ENCODE measurements at regions not wholly inside any gene's neighbourhood (a gene's known extent, or its start where the extent isn't known, plus 50 kb on each side); places are given as distances from the start of the nearest gene placed in this dataset.

- TF ChIP-seq RELA (CRISPR knock-in tag; IDR thresholded peaks at IDR 0.05) (no peak), NR2C2 (CRISPR knock-in tag; IDR thresholded peaks at IDR 0.05; ENCODE audit: borderline replicate concordance) (no peak), ZNF569 (CRISPR knock-in tag; IDR thresholded peaks at IDR 0.05; ENCODE audit: borderline replicate concordance) (no peak), TMF1 (CRISPR knock-in tag; IDR thresholded peaks at IDR 0.05; ENCODE audit: low read depth) (no peak), ZNF24 (IDR thresholded peaks at IDR 0.05) (no peak), MED13 (CRISPR knock-in tag; IDR thresholded peaks at IDR 0.05) (no peak)
These were observed 118.4 kb upstream of the BTBD3 start (continued) for GRCh38 chr20:11799281-11799684.

- TF ChIP-seq ZNF576 (CRISPR knock-in tag; IDR thresholded peaks at IDR 0.05) (no peak), HNF1A (IDR thresholded peaks at IDR 0.05; ENCODE audit: low read depth) (no peak), HNF1A (CRISPR knock-in tag; IDR thresholded peaks at IDR 0.05; ENCODE audit: borderline replicate concordance) (no peak), GMEB2 (CRISPR knock-in tag; IDR thresholded peaks at IDR 0.05; ENCODE audit: low read depth) (no peak), HOXA9 (CRISPR knock-in tag; IDR thresholded peaks at IDR 0.05; ENCODE audit: borderline replicate concordance) (no peak)
- Histone ChIP-seq H2AFZ (ENCODE audit: low read length) (no peak overlapping the region), H3K27ac (ENCODE audit: extremely low read length, insufficient read depth, low read length) (no peak overlapping the region), H3K9me3 (ENCODE audit: low read length) (no peaks in the 10 kb centered on the region), H3K4me3 (replicated peaks in 1 of 3; ENCODE audit: insufficient read depth in 1 of 3, low read depth in 2 of 3, low read length in 3 of 3) (no peak overlapping the region), H3K79me2 (ENCODE audit: insufficient read depth, low read length) (no peaks in the 10 kb centered on the region), H3K36me3 (replicated peaks in 1 of 2; ENCODE audit: control insufficient read depth in 1 of 2, insufficient read depth in 2 of 2, low read length in 2 of 2) (no peaks in the 10 kb centered on the region), H3K9ac (ENCODE audit: insufficient read depth, low read depth, low read length) (no peak overlapping the region), H3K4me2 (ENCODE audit: low read depth, low read length) (no peak overlapping the region), H3K4me1 (ENCODE audit: insufficient read depth, low read length) (no peaks in the 10 kb centered on the region), H4K20me1 (ENCODE audit: insufficient read depth, low read length) (no peaks in the 10 kb centered on the region), H3K27me3 (ENCODE audit: control insufficient read depth in 1 of 2, insufficient read depth in 2 of 2, low read length in 2 of 2) (no peaks in the 10 kb centered on the region)
- FAIRE-seq (no peak), ATAC-seq (no peak), DNase-seq (ENCODE audit: low spot score) (no peak)
- WGBS (ENCODE audit: low lambda C conversion rate): 0% methylated on average over 4 of the region's 4 CpGs
- in situ Hi-C loops (cut with HindIII; ENCODE audit: extremely low pct_ligation_motif_present, low pct_unique_long_range_greater_than_20kb) (no loop called here), intact Hi-C loops (cut with micrococcal nuclease; ENCODE audit: unreplicated experiment) (no loop called here)
- BruUV-seq (replicated peaks): no TSS peak
- ChIA-PET POLR2A (no interaction called here), CTCF (ENCODE audit: low intra/inter-chr PET ratio, low total read pairs) (no interaction called here)
These were observed 110.3 kb upstream of the BTBD3 start for GRCh38 chr20:11807054-11808048.
